ENCODE measurements at regions not wholly inside any gene's neighbourhood (a gene's known extent, or its start where the extent isn't known, plus 50 kb on each side); places are given as distances from the start of the nearest gene placed in this dataset.
"Not testable (repeated sequence)": the region's sequence is repeated elsewhere in the genome, so short reads cannot be mapped to it uniquely, and the experiment has no call there.

DNA sequence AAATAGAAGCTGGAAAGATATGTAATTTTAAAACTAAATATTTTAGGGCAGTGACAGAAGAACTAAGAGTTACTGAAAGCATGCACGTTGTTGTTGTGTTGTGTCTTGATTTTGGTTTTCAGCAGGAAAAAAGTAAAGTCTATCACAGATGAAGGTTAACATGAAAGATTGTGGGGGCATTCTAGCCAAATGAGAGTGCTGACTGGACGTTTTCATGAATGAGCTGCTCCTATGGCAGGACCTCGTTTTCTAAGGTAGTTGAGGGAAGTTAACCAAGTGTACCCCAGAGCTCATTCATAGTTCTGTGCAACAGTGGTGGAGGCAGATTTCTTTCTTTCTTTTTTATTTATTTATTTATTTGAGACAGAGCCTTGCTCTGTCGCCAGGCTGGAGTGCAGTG, 194.6 kb upstream of the IRS2 start:
- no peak for DNase-seq (ENCODE audit: extremely low read depth, low read depth)

DNA sequence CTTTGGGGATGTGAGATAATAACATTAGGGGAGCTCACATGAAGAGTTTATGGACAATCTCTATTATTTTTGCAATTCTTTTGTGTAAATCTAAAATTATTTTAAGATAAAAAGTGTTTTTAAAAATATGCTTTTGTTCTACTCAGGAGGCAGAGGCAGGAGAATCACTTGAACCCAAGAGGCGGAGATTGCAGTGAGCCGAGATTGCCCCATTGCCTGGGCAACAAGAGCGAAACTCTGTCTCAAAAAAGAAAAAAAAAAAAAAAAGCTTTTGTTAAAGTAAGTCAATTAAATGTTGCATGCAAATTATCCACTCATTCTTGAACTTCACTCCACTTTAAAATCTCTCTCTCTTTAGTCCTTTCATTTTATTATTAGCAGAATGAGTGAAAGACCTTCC, 193.3 kb upstream of the IRS2 start:
- DNase-seq (ENCODE audit: extremely low read depth, low read depth), result not testable (repeated sequence)

DNA sequence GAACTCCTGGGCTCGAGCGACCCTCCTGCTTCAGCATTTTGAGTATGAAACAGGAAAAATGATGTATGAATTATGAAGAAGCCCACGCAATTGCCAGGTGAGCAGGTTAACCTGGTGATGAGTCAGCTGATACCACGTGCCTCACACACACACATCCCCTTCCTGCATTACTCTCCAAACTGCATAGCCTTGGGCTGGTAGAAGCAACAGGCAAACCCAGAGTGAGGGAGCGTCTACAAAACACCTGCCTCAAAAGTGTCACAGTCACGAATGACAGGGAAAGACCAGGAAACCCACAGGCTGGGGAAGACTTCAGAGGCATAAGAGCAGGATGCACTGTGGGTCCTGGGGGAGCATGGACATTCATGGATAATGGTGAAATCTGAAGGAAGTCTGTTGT, 192.8 kb upstream of the IRS2 start:
- no peak for DNase-seq (ENCODE audit: extremely low read depth, low read depth)

DNA sequence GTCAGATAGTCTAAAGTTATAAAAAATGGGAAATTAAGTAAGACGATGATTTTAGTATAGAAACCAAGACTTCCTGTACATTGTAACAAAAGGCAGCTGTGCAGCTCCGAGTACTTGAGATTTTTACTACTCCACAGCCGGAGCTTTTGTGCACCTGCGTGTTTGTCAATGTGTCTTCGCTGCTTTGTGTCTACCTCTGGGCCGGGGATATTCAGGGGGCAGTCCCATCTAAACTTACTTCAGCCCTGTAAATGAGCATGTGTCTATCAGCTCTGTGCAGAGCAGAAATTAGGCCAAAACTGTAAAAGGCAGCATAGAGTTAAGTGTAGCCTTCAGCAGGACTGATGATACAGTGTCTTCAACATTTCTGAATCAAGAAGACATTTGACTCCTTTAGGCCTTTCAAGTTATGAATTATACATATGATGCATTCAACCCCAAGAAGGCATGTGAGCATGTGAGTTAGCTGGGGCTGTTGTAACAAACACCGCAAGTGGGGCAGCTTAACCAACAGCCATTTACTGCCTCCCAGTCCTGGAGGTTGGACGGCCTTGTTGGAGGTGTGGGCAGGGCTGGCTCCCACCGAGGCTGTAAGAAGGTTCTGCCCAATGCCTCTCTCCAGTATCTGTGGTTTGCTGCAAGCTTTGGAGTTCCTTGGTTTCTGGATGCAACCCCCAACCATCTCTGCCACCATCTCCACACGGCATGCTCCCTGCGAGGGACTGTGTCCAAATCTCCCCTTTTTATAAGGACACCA, 191.0 kb upstream of the IRS2 start:
- no peak for DNase-seq (ENCODE audit: extremely low read depth, low read depth)

DNA sequence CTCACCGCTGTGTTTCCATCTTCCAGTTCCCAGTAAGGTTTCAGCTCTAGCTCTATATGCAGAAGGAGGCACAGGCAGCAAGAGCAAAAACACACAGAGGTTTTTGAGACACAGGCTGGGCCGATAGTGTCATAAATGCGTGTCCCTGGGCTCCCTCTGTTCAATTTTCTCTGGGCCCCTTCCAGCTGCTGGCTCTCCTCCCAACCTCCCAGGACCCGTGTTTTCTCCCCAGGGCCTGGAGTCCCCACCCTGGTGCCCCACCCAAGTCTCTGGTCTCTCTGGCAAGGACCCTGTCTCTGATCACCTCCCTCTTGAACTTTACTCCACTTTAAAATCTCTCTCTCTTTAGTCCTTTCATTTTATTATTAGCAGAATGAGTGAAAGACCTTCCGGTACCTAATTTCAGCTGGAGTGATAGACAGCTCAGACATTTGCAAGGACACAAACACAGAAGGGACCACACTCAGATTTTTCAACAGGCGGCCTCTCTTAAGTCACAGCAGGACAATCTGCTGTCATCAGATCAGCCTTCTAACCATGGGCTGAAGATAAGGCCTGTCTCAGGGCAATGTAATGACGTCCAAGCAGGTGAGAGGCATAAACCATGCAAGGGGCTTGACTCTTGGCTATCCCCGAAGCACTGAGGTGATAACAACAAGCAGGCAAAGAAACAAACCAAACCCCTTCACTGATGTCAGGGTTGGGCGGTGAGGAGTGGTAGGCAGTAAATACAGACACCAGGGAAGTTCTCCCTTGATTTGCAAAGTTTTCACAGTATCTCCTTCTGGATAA, 190.0 kb upstream of the IRS2 start:
- no peak for DNase-seq (ENCODE audit: extremely low read depth, low read depth)

DNA sequence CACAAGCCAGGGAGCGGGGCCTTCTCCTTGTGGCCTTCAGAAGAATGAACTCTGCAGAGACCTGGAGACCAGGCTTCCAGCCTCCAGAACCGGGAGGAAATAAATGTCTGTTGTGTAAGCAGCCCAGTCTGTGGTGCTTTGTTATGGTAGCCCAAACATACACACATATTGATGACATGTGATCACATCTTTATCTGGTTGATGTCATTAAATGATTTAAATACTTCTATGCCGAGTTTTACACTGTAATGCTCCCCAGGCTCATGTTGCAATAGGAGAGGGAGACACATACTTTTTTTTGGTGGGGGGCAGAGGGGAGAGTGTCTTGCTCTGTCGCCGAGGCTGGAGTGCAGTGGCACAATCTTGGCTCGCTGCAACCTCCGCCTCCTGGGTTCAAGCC, 188.0 kb upstream of the IRS2 start:
- no peak for DNase-seq (ENCODE audit: extremely low read depth, low read depth)

DNA sequence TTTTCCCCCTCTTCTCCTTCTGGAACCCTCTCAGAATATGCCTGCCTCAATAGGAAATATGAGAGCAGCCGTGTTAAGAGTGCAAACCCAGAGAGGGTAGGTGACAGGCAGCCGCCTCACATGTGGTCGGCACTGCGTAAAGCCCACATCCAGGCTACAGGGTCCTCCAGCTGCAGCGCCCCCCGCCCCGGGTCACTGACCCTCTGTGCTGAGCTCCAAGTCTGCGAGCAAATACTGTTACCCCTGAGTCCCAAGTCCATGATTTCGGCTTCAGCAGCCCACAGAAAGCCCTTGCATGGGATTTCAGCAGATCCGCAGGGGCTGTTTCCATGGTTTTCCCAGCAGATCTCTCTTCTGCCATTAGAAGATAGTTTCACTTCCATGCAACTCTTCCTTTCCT, 186.9 kb upstream of the IRS2 start:
- no peak for DNase-seq (ENCODE audit: extremely low read depth, low read depth)

DNA sequence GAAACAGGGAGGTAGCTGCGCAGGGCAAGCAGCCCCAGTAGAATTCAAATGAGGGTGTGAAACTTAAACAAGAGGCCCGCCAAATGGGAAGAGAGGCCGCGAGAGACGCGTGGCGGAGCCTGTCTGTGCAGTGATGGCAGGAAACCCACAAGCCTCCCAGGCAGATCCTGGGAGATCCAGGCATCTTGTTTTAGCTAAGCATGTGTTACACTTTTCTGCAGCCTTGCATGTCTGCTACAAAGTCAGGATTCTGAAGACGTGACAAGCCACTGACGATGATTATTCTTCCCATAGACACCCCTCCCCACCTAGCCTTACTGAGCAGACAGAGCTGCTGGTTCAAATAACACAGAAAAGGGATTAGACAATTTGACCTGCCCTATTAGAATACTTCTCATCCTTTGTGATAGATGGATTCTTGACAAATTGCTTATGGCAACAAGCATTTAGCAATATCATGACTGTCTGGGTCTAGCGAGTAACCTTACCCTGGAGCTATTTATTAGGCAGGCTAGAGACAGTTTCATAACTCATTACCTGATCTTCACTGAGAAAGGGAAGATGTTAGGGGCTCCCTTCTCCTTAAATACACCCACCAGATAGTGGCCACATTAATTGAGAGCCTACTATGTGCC, 185.2 kb upstream of the IRS2 start:
- DNase-seq (ENCODE audit: extremely low read depth, low read depth), result no peak

DNA sequence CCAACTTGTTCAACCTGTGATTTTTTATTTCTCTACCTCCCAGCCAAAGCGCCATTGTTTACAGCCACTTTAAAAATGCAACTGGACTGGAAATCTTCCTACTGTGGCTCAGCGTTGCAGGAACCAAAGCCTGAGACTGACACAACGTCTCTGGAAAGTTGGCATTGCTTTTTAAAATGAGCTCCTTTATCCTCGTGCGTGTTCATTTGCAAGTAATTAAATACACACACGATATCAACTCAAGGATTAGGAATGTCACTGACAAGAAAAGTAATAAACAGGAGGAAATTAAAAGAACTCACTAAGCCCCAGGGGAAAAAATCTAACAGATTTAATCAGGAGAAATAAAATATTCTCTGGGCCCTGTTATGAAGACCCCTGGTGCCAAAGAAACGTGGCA, 184.6 kb upstream of the IRS2 start:
- DNase-seq (ENCODE audit: extremely low read depth, low read depth), result no peak

DNA sequence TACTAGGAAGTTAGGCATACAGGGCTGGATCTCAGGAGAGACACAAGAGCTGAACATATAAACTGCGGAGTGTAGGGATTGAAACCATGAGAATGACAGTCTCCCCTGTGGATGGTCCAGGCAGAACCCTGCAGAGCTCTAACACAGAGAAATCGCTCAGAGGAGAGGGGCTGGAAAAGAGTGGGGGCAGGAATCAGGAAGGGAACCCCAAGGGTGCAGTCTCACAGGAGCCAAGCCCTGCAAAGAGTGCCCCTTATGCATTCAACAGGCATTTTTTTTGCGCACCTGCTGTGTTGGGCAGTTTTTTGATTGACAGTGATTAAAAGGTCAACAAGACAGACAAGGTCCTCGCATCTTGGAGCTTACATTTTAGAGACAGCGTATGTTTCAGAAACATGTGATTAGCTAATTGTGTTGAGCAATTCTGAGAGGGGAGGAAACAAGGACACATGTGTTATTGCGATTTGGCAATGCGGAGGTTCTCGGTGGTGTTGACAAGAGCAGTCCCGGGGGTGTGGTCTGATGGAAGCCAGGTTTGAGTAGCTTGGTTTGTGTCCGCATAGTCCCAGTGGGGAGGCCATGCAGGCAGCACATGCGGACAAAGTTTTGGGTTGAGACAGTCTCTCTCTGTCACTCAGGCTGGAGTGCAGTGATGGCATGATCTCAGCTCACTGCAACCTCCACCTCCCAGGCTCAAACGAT, 182.6 kb upstream of the IRS2 start:
- no peak for DNase-seq (ENCODE audit: extremely low read depth, low read depth)

DNA sequence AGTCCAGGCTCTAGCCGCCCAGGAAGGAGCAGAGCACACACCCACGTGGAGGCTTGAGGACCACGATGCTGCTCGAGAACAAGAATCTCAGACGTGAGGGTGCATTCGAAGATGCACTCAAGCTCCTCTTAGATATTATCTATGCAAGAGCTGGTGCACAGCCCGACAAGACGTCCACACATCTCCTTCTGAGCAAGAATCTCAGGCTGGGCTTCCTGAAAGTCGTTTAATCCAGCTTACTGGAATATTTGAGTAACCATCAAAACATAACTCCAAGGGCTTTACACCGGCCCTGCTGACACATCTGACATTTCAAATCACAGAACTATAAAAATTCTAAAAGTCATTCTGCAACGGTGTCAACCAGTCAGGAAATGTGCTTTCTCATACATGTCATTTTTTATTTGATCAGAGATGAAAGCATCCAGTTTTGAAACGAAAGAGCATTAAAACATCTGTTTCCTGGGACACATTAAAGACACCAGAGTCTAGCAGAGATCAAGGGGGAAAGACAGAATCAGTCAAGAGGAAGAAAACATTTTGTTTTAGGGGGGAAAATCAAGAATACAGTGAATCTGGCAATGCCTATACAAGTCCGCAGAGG, 177.7 kb upstream of the IRS2 start:
- DNase-seq (ENCODE audit: extremely low read depth, low read depth), result no peak

DNA sequence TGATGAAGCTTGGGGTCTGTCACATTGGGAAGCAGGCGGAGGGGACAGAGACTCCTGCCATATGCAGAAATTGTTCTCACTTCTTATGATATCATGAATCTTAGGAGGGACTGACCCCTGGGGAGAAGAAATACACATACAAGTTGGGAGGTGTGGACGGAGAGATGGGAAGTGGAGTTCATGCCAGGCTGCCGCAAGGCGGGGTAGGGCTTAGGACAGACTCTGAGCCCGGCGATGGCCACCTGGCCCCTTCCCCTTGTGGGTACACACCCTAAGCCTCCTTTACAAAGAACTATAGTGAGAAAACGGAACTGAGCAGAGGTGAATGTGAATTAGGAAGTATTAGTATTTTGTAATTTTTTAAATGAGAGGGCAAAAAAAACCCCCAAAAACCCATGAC, 177.0 kb upstream of the IRS2 start:
- DNase-seq (ENCODE audit: extremely low read depth, low read depth), result no peak

DNA sequence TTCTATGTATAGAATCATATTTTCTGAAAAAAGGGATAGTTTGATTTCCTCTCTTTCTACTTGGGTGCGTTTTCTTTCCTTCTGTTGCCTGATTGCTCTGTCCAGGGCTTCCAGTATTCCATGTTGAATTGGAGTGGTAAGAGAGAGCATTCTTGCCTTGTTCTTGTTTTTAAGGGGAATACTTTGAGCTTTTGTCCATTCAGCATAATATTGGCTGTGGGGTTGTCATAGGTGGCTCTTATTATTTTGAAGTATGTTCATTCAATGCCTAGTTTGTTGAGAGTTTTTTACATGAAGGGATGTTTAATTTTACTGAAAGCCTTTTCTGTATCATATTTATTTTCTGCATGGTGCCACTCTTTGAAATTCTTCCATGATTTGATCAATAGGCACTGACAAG, 173.5 kb upstream of the IRS2 start:
- no peak for DNase-seq (ENCODE audit: extremely low read depth, low read depth)

DNA sequence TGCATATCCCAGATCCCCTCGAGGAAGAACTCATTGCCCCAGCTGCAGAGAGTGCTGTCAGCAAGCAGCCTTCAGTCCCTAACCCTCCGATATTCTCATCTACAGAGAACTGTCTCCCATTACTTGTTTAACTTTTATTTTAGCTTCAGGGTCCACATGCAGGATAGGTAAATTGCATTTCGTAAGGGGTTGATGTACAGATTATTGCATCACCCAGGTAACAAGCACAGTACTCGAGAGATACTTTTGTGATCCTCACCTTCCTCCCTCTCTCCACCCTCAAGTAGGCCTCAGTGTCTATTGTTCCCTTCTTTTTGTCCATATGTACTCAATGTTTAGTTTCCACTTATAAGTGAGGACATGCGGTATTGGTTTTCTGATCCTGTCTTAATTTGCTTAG, 171.5 kb upstream of the IRS2 start:
- no peak for DNase-seq (ENCODE audit: extremely low read depth, low read depth)

DNA sequence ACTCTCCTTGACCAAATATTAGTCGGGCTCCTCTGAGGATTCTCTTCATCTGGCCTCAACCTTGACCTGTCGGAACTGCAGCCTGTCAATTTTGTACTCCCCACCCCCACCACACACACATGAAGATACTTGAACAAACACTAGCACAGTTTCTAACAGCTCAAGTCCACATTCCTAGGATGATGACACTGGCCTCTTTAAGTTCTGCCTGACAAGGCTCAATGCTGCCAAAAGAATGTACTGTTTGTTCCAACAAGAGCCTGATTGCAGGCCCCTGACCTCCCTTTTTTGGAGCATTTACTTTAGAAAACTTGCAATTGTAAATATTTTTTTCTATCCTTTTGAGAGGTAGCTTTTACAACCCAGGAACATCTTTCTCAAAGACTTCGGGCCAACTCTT, 169.2 kb upstream of the IRS2 start:
- no peak for DNase-seq (ENCODE audit: extremely low read depth, low read depth)

DNA sequence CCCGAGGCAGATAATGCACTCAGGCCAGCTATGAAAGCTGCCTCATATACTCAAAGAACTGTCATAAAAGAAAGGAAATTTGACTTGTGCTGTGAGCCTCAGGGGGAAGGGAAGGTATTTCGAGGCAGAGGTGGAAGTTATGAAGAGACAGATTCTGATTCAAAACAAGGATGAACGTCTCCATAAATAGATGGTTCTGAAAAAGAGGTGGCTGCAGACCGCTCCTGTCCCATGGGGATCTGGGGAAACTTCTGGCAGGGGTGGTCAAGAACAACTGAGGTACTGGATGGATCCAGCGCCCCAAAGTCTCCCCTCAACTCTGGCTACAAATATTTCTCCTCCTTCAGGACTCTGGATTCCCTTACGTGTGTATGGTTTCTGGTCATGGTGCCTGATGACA, 168.1 kb upstream of the IRS2 start:
- no peak for DNase-seq (ENCODE audit: extremely low read depth, low read depth)

DNA sequence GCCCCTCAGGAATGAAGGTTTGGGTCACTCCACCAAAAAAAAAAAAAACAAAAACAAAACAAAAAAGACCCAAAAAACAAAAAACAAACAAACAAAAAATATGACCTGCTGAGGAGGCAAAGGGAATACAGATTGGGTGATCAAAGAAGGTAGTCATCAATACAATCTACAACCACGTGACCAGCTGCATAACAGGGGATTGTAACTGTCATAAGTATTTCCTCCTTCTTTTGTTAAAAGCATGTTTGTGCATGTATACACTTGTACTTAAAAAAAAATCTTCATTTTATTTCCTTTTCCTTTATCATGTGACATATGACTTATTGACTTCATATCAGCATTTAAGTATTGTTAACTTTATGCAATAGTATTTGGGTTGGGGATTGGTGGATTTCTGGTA, 165.1 kb upstream of the IRS2 start:
- no peak for DNase-seq (ENCODE audit: extremely low read depth, low read depth)

DNA sequence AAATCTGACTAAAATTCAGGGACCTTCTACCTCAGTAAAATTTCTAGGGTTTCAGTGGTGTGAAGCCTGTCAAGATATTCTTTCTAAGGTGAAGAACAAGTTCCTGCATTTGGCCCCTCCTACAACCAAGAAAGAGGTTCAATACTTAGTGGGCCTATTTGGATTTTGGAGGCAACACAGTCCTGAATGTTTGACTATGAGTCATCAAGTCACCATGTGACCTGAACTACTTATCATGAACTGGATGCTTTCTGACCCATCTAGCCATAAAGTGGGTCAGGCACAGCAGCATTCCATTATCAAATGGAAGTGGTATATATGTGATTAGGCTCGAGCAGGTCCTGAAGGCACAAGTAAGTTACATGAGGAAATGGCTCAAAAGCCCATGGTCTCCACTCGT, 163.0 kb upstream of the IRS2 start:
- DNase-seq (ENCODE audit: extremely low read depth, low read depth), result no peak

DNA sequence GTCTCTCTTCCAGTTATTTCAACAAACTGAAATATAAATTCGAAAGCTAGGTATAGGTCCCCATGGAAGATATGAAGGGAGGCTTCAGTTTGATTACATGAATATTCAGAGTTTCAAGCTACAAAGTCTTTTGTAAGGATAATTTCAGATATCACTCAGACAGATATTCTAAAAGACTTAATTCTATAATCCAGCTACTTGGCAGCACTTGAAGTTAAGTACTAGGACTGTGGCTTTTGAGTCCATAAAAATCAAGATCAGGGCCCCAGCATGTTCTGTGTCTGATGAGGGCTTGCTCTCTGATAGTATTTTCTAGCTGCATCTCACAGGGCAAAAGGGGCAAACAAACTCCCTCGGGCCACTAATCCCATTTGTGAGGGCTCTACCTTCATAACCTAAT, 160.6 kb upstream of the IRS2 start:
- no peak for DNase-seq (ENCODE audit: extremely low read depth, low read depth)

DNA sequence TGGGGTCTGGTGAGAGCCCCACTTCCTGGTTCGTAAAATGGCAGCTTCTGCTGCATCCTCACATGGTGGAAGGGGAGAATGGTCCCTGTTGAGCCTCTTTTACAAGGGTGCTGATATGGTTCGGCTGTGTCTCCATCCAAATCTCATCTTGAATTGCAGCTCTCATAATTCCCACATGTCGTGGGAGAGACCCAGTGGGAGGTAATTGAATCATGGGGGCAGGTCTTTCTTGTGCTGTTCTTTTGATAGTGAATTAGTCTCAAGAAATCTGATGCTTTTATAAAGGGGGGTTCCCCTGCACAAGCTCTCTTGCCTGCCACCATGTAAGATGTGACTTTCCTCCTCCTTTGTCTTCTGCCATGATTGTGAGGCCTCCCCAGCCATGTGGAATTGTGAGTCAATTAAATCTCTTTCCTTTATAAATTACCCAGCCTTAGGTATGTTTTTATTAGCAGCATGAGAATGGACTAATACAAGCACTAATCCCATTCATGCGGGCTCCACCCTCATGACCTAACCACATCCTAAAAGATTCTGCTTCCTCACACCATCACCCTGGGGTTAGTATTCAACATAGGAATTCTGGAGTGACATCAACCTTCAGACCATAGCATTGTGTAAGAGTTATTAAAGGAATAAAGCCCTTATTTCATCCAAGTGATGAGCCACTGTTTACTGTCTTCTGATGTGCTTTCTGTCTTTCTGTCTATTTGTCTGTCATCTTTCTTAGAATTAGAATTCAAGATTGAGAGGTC, 159.0 kb upstream of the IRS2 start:
- no peak for DNase-seq (ENCODE audit: extremely low read depth, low read depth)
